SK-N-SH (cell line): ENCODE measurements at regions not wholly inside any gene's neighbourhood (a gene's known extent, or its start where the extent isn't known, plus 50 kb on each side); places are given as distances from the start of the nearest gene placed in this dataset.

Source experiments
- CTCF ChIA-PET: fragments of 300-600, 350-600 bp; formaldehyde crosslinking; extraction: SDS; loops from one replicate; lab custom pipeline; 2021; lab: Yijun Ruan, JAX
- POLR2A ChIA-PET: fragments of 350-600 bp; sonication (Branson Sonifier 250); formaldehyde crosslinking; extraction: SDS; loops from one replicate; lab custom pipeline; 2020; ENCODE audit warnings: antibody characterized with exemption, inconsistent platforms; lab: Yijun Ruan, JAX
- DNase-seq: peaks from one replicate; pipeline ENCODE4 v3.0.0; 2012
- H2AFZ ChIP-seq: fragments of 200-600 bp; sonication (generic); 2 replicates; pipeline ENCODE4 v1.8.1; 2016; ENCODE audit warnings: antibody characterized with exemption, mild to moderate bottlenecking, low read depth
- H3F3A ChIP-seq: fragments of 200-600 bp; sonication (generic); replicated peaks from 2 replicates; pipeline ENCODE3; 2016; ENCODE audit warnings: antibody characterized with exemption, mild to moderate bottlenecking; ENCODE audit not compliant: insufficient read depth
- H3K27ac ChIP-seq, 2 experiments: fragments of 200-500 bp in 1 of 2; fragments of 200-600 bp in 1 of 2; sonication (Bioruptor generic) in 1 of 2; sonication (generic), shearing (Covaris generic) in 1 of 2; 2 replicates each; pipeline versions ENCODE4 v1.5.1 to v1.6.1; 2014 to 2016; ENCODE audit warnings: low read depth in 2 of 2, inconsistent platforms in 1 of 2, low read length in 1 of 2, mild to moderate bottlenecking in 1 of 2, mixed read lengths in 1 of 2
- H3K27me3 ChIP-seq: fragments of 200-600 bp; sonication (generic), shearing (Covaris generic); 2 replicates; pipeline ENCODE4 v1.6.1; 2016; ENCODE audit warnings: mixed run types; ENCODE audit not compliant: insufficient read depth
- H3K36me3 ChIP-seq, 2 experiments: fragments of 200-500 bp in 1 of 2; fragments of 200-600 bp in 1 of 2; sonication (Bioruptor generic) in 1 of 2; sonication (generic) in 1 of 2; replicated peaks in 1 of 2; 2 replicates each; pipeline versions ENCODE3 to v1.5.1; 2014 to 2016; ENCODE audit warnings: low read length in 1 of 2, mild to moderate bottlenecking in 1 of 2; ENCODE audit not compliant: insufficient read depth in 2 of 2, control insufficient read depth in 1 of 2
- H3K4me1 ChIP-seq, 2 experiments: fragments of 200-500 bp in 1 of 2; fragments of 200-600 bp in 1 of 2; sonication (Bioruptor generic) in 1 of 2; sonication (generic), shearing (Covaris generic) in 1 of 2; 2 replicates each; pipeline versions ENCODE4 v1.5.1 to v1.6.1; 2014 to 2016; ENCODE audit warnings: low read depth in 1 of 2, low read length in 1 of 2, mixed run types in 1 of 2; ENCODE audit not compliant: insufficient read depth in 2 of 2, control insufficient read depth in 1 of 2
- H3K4me2 ChIP-seq: fragments of 200-600 bp; sonication (generic), shearing (Covaris generic); 2 replicates; pipeline ENCODE4 v1.6.1; 2017; ENCODE audit warnings: mixed run types
- H3K4me3 ChIP-seq, 2 experiments: fragments of 200-500 bp in 1 of 2; fragments of 200-600 bp in 1 of 2; sonication (Bioruptor generic) in 1 of 2; sonication (generic), shearing (Covaris generic) in 1 of 2; 2 replicates each; pipeline versions ENCODE4 v1.5.1 to v1.8.1; 2014 to 2016; ENCODE audit warnings: low read depth in 2 of 2, inconsistent platforms in 1 of 2, low read length in 1 of 2, mild to moderate bottlenecking in 1 of 2, mixed read lengths in 1 of 2, moderate library complexity in 1 of 2
- H3K79me2 ChIP-seq: fragments of 200-600 bp; sonication (generic); 2 replicates; pipeline ENCODE4 v1.8.1; 2017; ENCODE audit warnings: mild to moderate bottlenecking; ENCODE audit not compliant: insufficient read depth
- H3K9ac ChIP-seq: fragments of 200-600 bp; sonication (generic); 2 replicates; pipeline ENCODE4 v1.6.1; 2017; ENCODE audit warnings: mixed run types
- H3K9me2 ChIP-seq: fragments of 200-600 bp; sonication (generic); 2 replicates; pipeline ENCODE4 v1.6.1; 2017; ENCODE audit warnings: mixed run types
- H3K9me3 ChIP-seq: fragments of 200-600 bp; sonication (generic); 2 replicates; pipeline ENCODE4 v1.6.1; 2017; ENCODE audit warnings: mixed run types, mild to moderate bottlenecking, moderate library complexity
- H4K20me1 ChIP-seq: fragments of 200-600 bp; sonication (generic); 2 replicates; pipeline ENCODE4 v1.6.1; 2017; ENCODE audit warnings: mild to moderate bottlenecking, mixed run types; ENCODE audit not compliant: insufficient read depth
- CTCF ChIP-seq: fragments of 200-600 bp; sonication (generic); IDR thresholded peaks from 2 replicates; pipeline ENCODE4 v1.6.1; 2017; ENCODE audit warnings: antibody characterized with exemption, mild to moderate bottlenecking, moderate library complexity
- EP300 ChIP-seq, 2 experiments: IDR thresholded peaks; 2 replicates each; pipeline versions ENCODE4 v1.4.0 to v1.6.1; 2012; ENCODE audit warnings: borderline replicate concordance in 1 of 2, low read depth in 1 of 2, low read length in 1 of 2
- GATA2 ChIP-seq: sonication (generic); formaldehyde crosslinking; IDR thresholded peaks from 2 replicates; pipeline ENCODE4 v1.5.0; 2020; ENCODE audit warnings: mild to moderate bottlenecking, missing genetic modification reagents
- IRF3 ChIP-seq: fragments of 150-350 bp; IDR thresholded peaks from 2 replicates; pipeline ENCODE4 v1.6.1; 2016; ENCODE audit warnings: mild to moderate bottlenecking, low read depth, low read length
- MAX ChIP-seq: IDR thresholded peaks from 2 replicates; pipeline ENCODE4 v1.4.0; 2012; ENCODE audit warnings: low read depth
- MEF2A ChIP-seq: IDR thresholded peaks from 2 replicates; pipeline ENCODE4 v1.4.0; 2012; ENCODE audit warnings: low read depth, borderline replicate concordance
- MXI1 ChIP-seq: IDR thresholded peaks from 2 replicates; pipeline ENCODE4 v1.6.1; 2012; ENCODE audit warnings: mild to moderate bottlenecking, low read depth, low read length, improper control_type of control experiment
- RCOR1 ChIP-seq: fragments of 150-350 bp; IDR thresholded peaks from 2 replicates; pipeline ENCODE4 v1.6.1; 2017; ENCODE audit warnings: antibody characterized with exemption, low read length
- SIN3A ChIP-seq: IDR thresholded peaks from 2 replicates; pipeline ENCODE4 v1.6.1; 2012; ENCODE audit warnings: low read depth, mild to moderate bottlenecking, low read length, moderate library complexity, borderline replicate concordance
- TCF12 ChIP-seq: IDR thresholded peaks from 2 replicates; pipeline ENCODE4 v1.4.0; 2012
- USF2 ChIP-seq: fragments of 150-350 bp; IDR thresholded peaks from 2 replicates; pipeline ENCODE4 v1.6.1; 2017; ENCODE audit warnings: antibody characterized with exemption, low read length, low read depth, borderline replicate concordance
- WGBS: methylation state at CpG from one replicate; pipeline ENCODE4 v1.1.6; 2017; ENCODE audit warnings: low lambda C conversion rate; 5-methylcytosine and 5-hydroxymethylcytosine counted together

GRCh38 chr5:163574472-163575440, 69.3 kb downstream of the MAT2B start:
- H3F3A ChIP-seq, result no peaks in the 10 kb centered on the region
- H3K4me3 ChIP-seq, result no peak overlapping the region
- no peaks in the 10 kb centered on the region for H3K27me3 ChIP-seq
- H4K20me1 ChIP-seq, result no peaks in the 10 kb centered on the region
- WGBS, result 53% methylated on average over 5 of the region's 5 CpGs
- H3K9ac ChIP-seq, result no peak overlapping the region
- no peaks in the 10 kb centered on the region for H3K36me3 ChIP-seq
- H3K79me2 ChIP-seq, result no peaks in the 10 kb centered on the region
- H3K27ac ChIP-seq, result peak overlapping the region in 1 of 2 experiments; percentile 86; a peak in 2 of 4 replicates
- no peak overlapping the region for H3K4me2 ChIP-seq
- no peak overlapping the region for H2AFZ ChIP-seq
- peak; percentile 26 for DNase-seq
- CTCF ChIA-PET, result interaction anchor here (0.8 kb wide), 1 partner anchor 10 kb away, joined by 5 read pairs; no protein-coding TSS in a partner anchor
- POLR2A ChIA-PET, result no interaction called here
- H3K9me2 ChIP-seq, result no peaks in the 10 kb centered on the region
- TF ChIP-seq MAX, result no peak
- no peak for TF ChIP-seq MEF2A
- TF ChIP-seq SIN3A, result no peak
- TF ChIP-seq RCOR1, result peak; percentile 73; the same call in 1 of the 2 replicates
- peak in 1 of 2 experiments; percentile 74; a peak in 2 of 4 replicates for TF ChIP-seq EP300 (IDR thresholded peaks at IDR 0.05; ENCODE audit: borderline replicate concordance in 1 of 2, low read depth in 1 of 2, low read length in 1 of 2)
- TF ChIP-seq TCF12, result 0 out of 2 replicates have a peak, but pooled peaks have one; percentile 24
- no peak for TF ChIP-seq CTCF
- no peak for TF ChIP-seq USF2
- no peak for TF ChIP-seq IRF3
- no peak for TF ChIP-seq GATA2 (CRISPR knock-in tag)
- TF ChIP-seq MXI1, result no peak
- H3K9me3 ChIP-seq, result no peaks in the 10 kb centered on the region
- peaks cover 11 to 12% of the 10 kb centered on the region in 2 experiments; a peak in 3 of 4 replicates for H3K4me1 ChIP-seq
